ENCODE measurements at regions not wholly inside any gene's neighbourhood (a gene's known extent, or its start where the extent isn't known, plus 50 kb on each side); places are given as distances from the start of the nearest gene placed in this dataset.
A peak's percentile ranks its signal among the peaks of the same experiment; 100 is the strongest.

GRCh38 chr18:65522907-65523306 is 227.9 kb upstream of the CDH7 start:
- POLR2A ChIA-PET: no interaction called here
- H3K4me3 Mint-ChIP-seq: no peak overlapping the region
- no peaks in the 10 kb centered on the region for H3K4me1 Mint-ChIP-seq
- CTCF ChIA-PET: interaction anchor here (1.4 kb wide), 1 partner anchor 44 kb away, joined by 3 read pairs; no protein-coding TSS in a partner anchor
- ATAC-seq (peak; percentile 55), DNase-seq (ENCODE audit: low spot score) (no peak)
- H3K27ac Mint-ChIP-seq: no peak overlapping the region
- peaks cover 12% of the 10 kb centered on the region; the same call in 1 of the 2 replicates for H3K9me3 Mint-ChIP-seq
- no peaks in the 10 kb centered on the region for H3K27me3 Mint-ChIP-seq (ENCODE audit: low read depth)
- TF ChIP-seq ARID4B (CRISPR knock-in tag; IDR thresholded peaks at IDR 0.05; ENCODE audit: borderline replicate concordance): no peak
- TF ChIP-seq MAX (CRISPR knock-in tag; IDR thresholded peaks at IDR 0.05): no peak
- no peak for TF ChIP-seq KAT7 (CRISPR knock-in tag; IDR thresholded peaks at IDR 0.05; ENCODE audit: borderline replicate concordance)
- TF ChIP-seq, protein P1, sequence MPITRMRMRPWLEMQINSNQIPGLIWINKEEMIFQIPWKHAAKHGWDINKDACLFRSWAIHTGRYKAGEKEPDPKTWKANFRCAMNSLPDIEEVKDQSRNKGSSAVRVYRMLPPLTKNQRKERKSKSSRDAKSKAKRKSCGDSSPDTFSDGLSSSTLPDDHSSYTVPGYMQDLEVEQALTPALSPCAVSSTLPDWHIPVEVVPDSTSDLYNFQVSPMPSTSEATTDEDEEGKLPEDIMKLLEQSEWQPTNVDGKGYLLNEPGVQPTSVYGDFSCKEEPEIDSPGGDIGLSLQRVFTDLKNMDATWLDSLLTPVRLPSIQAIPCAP (CRISPR knock-in tag; IDR thresholded peaks at IDR 0.05): no peak
- TF ChIP-seq TCF7 (CRISPR knock-in tag; IDR thresholded peaks at IDR 0.05; ENCODE audit: low read depth): no peak
- TF ChIP-seq, protein P2, sequence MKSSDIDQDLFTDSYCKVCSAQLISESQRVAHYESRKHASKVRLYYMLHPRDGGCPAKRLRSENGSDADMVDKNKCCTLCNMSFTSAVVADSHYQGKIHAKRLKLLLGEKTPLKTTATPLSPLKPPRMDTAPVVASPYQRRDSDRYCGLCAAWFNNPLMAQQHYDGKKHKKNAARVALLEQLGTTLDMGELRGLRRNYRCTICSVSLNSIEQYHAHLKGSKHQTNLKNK (CRISPR knock-in tag; IDR thresholded peaks at IDR 0.05): no peak
- TF ChIP-seq NR2C2 (CRISPR knock-in tag; IDR thresholded peaks at IDR 0.05): no peak
- TF ChIP-seq SP1 (CRISPR knock-in tag; conservative IDR thresholded peaks at IDR 0.05): no peak
- no peak for TF ChIP-seq ELF4 (CRISPR knock-in tag; IDR thresholded peaks at IDR 0.05; ENCODE audit: low read depth)
- TF ChIP-seq, protein P3, sequence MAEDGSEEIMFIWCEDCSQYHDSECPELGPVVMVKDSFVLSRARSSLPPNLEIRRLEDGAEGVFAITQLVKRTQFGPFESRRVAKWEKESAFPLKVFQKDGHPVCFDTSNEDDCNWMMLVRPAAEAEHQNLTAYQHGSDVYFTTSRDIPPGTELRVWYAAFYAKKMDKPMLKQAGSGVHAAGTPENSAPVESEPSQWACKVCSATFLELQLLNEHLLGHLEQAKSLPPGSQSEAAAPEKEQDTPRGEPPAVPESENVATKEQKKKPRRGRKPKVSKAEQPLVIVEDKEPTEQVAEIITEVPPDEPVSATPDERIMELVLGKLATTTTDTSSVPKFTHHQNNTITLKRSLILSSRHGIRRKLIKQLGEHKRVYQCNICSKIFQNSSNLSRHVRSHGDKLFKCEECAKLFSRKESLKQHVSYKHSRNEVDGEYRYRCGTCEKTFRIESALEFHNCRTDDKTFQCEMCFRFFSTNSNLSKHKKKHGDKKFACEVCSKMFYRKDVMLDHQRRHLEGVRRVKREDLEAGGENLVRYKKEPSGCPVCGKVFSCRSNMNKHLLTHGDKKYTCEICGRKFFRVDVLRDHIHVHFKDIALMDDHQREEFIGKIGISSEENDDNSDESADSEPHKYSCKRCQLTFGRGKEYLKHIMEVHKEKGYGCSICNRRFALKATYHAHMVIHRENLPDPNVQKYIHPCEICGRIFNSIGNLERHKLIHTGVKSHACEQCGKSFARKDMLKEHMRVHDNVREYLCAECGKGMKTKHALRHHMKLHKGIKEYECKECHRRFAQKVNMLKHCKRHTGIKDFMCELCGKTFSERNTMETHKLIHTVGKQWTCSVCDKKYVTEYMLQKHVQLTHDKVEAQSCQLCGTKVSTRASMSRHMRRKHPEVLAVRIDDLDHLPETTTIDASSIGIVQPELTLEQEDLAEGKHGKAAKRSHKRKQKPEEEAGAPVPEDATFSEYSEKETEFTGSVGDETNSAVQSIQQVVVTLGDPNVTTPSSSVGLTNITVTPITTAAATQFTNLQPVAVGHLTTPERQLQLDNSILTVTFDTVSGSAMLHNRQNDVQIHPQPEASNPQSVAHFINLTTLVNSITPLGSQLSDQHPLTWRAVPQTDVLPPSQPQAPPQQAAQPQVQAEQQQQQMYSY (CRISPR knock-in tag; IDR thresholded peaks at IDR 0.05): no peak
- TF ChIP-seq, protein P4, sequence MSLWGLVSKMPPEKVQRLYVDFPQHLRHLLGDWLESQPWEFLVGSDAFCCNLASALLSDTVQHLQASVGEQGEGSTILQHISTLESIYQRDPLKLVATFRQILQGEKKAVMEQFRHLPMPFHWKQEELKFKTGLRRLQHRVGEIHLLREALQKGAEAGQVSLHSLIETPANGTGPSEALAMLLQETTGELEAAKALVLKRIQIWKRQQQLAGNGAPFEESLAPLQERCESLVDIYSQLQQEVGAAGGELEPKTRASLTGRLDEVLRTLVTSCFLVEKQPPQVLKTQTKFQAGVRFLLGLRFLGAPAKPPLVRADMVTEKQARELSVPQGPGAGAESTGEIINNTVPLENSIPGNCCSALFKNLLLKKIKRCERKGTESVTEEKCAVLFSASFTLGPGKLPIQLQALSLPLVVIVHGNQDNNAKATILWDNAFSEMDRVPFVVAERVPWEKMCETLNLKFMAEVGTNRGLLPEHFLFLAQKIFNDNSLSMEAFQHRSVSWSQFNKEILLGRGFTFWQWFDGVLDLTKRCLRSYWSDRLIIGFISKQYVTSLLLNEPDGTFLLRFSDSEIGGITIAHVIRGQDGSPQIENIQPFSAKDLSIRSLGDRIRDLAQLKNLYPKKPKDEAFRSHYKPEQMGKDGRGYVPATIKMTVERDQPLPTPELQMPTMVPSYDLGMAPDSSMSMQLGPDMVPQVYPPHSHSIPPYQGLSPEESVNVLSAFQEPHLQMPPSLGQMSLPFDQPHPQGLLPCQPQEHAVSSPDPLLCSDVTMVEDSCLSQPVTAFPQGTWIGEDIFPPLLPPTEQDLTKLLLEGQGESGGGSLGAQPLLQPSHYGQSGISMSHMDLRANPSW (CRISPR knock-in tag; conservative IDR thresholded peaks at IDR 0.05; ENCODE audit: low read depth): no peak
- TF ChIP-seq ZNF263 (CRISPR knock-in tag; IDR thresholded peaks at IDR 0.05; ENCODE audit: low read depth): no peak
- TF ChIP-seq, protein P5, sequence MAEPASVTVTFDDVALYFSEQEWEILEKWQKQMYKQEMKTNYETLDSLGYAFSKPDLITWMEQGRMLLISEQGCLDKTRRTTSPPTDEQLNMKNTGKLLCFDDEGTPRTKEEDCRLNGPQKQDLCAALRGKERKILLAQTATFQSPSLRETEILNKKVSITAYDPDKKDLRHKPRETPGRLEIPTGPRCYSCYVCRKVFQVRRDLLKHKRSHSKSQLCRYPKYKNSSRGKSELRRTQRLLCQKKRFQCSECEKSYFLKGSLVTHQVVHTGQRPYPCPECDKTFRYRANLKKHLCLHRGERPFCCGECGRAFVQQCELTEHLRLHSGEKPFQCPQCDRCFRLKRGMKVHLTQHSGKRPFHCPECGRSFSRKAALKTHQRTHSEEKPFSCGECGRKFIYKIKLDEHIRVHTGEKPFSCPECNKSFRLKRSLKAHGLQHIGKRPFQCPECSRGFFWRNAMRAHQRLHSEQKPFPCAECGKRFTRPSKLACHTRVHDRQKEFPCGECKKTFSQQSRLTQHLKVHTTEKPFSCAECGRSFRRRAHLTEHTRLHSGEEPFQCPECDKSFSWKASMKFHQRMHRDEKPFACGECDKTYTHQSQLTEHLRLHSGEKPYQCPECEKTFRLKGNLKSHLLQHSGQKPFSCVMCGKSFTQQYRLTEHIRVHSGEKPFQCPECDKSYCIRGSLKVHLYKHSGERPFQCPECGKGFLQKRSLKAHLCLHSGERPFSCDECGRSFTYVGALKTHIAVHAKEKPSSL (CRISPR knock-in tag; conservative IDR thresholded peaks at IDR 0.05): no peak
- TF ChIP-seq NFE2L1 (CRISPR knock-in tag; IDR thresholded peaks at IDR 0.05): no peak
- TF ChIP-seq, protein P6, sequence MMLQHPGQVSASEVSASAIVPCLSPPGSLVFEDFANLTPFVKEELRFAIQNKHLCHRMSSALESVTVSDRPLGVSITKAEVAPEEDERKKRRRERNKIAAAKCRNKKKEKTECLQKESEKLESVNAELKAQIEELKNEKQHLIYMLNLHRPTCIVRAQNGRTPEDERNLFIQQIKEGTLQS (CRISPR knock-in tag; conservative IDR thresholded peaks at IDR 0.05): no peak
- TF ChIP-seq, protein P7, sequence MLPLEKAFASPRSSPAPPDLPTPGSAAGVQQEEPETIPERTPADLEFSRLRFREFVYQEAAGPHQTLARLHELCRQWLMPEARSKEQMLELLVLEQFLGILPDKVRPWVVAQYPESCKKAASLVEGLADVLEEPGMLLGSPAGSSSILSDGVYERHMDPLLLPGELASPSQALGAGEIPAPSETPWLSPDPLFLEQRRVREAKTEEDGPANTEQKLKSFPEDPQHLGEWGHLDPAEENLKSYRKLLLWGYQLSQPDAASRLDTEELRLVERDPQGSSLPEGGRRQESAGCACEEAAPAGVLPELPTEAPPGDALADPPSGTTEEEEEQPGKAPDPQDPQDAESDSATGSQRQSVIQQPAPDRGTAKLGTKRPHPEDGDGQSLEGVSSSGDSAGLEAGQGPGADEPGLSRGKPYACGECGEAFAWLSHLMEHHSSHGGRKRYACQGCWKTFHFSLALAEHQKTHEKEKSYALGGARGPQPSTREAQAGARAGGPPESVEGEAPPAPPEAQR (CRISPR knock-in tag; IDR thresholded peaks at IDR 0.05): no peak
- no peak for TF ChIP-seq FOXK1 (CRISPR knock-in tag; IDR thresholded peaks at IDR 0.05)
- TF ChIP-seq, protein P8, sequence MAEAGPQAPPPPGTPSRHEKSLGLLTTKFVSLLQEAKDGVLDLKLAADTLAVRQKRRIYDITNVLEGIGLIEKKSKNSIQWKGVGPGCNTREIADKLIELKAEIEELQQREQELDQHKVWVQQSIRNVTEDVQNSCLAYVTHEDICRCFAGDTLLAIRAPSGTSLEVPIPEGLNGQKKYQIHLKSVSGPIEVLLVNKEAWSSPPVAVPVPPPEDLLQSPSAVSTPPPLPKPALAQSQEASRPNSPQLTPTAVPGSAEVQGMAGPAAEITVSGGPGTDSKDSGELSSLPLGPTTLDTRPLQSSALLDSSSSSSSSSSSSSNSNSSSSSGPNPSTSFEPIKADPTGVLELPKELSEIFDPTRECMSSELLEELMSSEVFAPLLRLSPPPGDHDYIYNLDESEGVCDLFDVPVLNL (CRISPR knock-in tag; IDR thresholded peaks at IDR 0.05; ENCODE audit: borderline replicate concordance, low read depth): no peak
- no peaks in the 10 kb centered on the region for H3K36me3 Mint-ChIP-seq
